IPS DF 6.9 (cell line): ENCODE measurements at regions not wholly inside any gene's neighbourhood (a gene's known extent, or its start where the extent isn't known, plus 50 kb on each side); places are given as distances from the start of the nearest gene placed in this dataset.
A peak's percentile ranks its signal among the peaks of the same experiment; 100 is the strongest.

Experiments
- DNase-seq: peaks from one replicate; pipeline ENCODE4 v3.0.0-alpha.2; 2013; ENCODE audit warnings: low read depth, low spot score
- H3K27ac ChIP-seq: one replicate; pipeline ENCODE4 v1.5.1; 2013; ENCODE audit warnings: low read length, control low read depth
- H3K27me3 ChIP-seq: 2 replicates; pipeline ENCODE4 v1.6.1; 2013; ENCODE audit warnings: mild to moderate bottlenecking, low read length; ENCODE audit not compliant: control insufficient read depth, insufficient read depth
- H3K36me3 ChIP-seq: 2 replicates; pipeline ENCODE4 v1.6.1; 2013; ENCODE audit warnings: low read length; ENCODE audit not compliant: control insufficient read depth, insufficient read depth
- H3K4me1 ChIP-seq: 2 replicates; pipeline ENCODE4 v1.6.1; 2013; ENCODE audit warnings: low read length; ENCODE audit not compliant: control insufficient read depth, insufficient read depth
- H3K4me3 ChIP-seq: 2 replicates; pipeline ENCODE4 v1.5.1; 2013; ENCODE audit warnings: mild to moderate bottlenecking, low read length
- H3K9me3 ChIP-seq: 2 replicates; pipeline ENCODE4 v1.6.1; 2013; ENCODE audit warnings: low read length, inconsistent platforms; ENCODE audit not compliant: control insufficient read depth, insufficient read depth
- WGBS: extraction: QIAGEN DNeasy Blood & Tissue Kit; methylation state at CpG from one replicate; pipeline ENCODE4 v1.1.7; 2013; ENCODE audit warnings: mixed read lengths, missing lambda C conversion rate; ENCODE audit not compliant: insufficient read length, insufficient coverage; 5-methylcytosine and 5-hydroxymethylcytosine counted together

GRCh38 chr10:117078168-117078837 is 59.8 kb downstream of the VAX1 start:
- WGBS: no CpG with 5 or more reads among the region's 7 CpGs
- Histone ChIP-seq H3K27me3 (no peaks in the 10 kb centered on the region), H3K36me3 (no peaks in the 10 kb centered on the region), H3K4me1 (no peaks in the 10 kb centered on the region), H3K4me3 (no peak overlapping the region), H3K9me3 (no peaks in the 10 kb centered on the region), H3K27ac (no peak overlapping the region)
- DNase-seq: no peak

DNA sequence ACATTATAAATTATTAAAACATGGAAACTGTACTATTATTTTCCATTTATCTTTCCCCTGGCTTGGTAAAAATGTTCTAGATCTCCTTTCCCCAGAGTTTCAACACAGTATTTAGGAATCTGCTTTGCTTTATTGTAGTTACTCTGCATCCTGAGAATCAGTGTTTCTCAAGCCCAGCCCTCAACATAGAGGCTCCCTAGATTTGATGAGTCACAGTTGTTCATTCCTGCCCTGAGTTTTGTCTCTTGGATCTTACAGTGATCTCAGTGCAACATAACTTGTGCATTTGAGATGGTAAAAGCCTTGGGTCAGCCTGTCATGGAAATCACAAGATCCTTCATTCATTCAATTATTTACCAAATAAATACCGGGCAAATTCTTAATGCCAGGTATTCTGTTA is 63.0 kb downstream of the VAX1 start:
- no peaks in the 10 kb centered on the region for H3K4me1 ChIP-seq
- no peaks in the 10 kb centered on the region for H3K9me3 ChIP-seq
- H3K27ac ChIP-seq: no peak overlapping the region
- no CpG with 5 or more reads among the region's 1 CpG for WGBS
- DNase-seq: no peak
- no peak overlapping the region for H3K4me3 ChIP-seq
- H3K36me3 ChIP-seq: no peaks in the 10 kb centered on the region
- H3K27me3 ChIP-seq: no peaks in the 10 kb centered on the region

DNA sequence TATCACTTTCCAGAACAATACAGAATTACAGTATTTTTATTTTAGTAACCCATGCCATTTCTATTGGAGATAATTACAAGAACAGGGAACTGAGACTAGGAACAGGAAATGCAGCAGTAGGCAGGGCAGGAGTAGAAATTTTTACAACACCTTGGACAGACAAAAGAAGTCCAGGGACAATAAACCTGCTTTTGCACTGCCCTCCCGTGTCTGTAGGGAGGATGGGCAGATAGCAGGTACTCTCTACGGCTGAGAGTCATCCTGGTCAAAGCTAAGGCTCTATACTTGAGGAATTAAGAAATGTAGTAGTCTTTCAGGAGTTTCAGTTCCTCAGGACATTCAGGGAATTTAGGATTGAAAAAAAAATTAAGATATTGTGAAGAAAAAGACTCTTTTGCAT is 63.4 kb downstream of the VAX1 start:
- no CpG with 5 or more reads among the region's 2 CpGs for WGBS
- Histone ChIP-seq H3K27me3 (no peaks in the 10 kb centered on the region), H3K9me3 (no peaks in the 10 kb centered on the region), H3K36me3 (no peaks in the 10 kb centered on the region), H3K27ac (no peak overlapping the region), H3K4me1 (no peaks in the 10 kb centered on the region), H3K4me3 (no peak overlapping the region)
- DNase-seq: peak; percentile 16

GRCh38 chr10:117071286-117072050 is 66.5 kb upstream of the SHTN1 start:
- WGBS: no CpG with 5 or more reads among the region's 6 CpGs
- Histone ChIP-seq H3K9me3 (no peaks in the 10 kb centered on the region), H3K36me3 (no peaks in the 10 kb centered on the region), H3K4me3 (no peak overlapping the region), H3K4me1 (no peaks in the 10 kb centered on the region), H3K27me3 (no peaks in the 10 kb centered on the region), H3K27ac (no peak overlapping the region)
- no peak for DNase-seq
